HuH-7 (cell line): ENCODE measurements at regions not wholly inside any gene's neighbourhood (a gene's known extent, or its start where the extent isn't known, plus 50 kb on each side); places are given as distances from the start of the nearest gene placed in this dataset.

Experiments
- DNase-seq: peaks from one replicate; pipeline ENCODE4 v3.0.0; 2011; ENCODE audit warnings: low spot score

DNA sequence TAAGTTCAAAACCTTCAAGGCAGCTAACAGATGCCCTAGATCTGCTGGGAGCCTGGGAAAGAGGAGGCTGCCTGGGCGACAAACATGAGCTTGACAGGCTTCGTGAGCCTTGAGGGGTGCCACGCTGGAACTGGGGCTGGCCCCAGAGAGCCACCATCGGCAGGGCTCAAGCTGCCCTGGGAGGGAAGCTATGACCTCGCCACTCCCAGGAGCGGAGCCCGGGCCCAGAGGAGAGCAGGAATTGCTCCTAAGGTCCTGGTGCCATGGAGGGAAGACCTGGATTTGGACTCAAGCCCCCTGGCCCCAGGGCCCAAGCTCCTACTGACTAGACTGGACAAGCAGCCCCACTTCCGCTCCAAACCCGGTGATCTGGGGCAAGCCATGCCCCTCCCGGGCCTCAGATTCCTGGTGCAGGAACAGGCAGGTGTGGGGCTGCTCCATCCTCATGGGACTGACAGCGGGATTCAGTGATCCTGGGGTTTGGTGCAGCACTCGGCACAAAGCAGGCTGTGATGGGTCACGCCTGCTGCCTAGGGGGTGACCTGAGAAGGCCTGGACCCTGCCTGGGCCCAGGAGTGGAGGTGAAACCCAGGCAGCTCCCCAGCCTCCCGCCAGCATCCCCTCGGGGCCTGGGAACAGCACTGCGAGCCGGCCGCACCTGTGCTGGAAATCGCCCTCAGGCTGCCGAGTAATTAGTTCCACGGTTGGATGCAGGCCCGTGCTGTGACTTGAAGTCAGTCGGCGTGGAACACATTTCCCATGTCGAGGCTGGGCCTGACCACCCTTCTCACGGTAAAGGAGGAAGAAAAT is 246.9 kb downstream of the NDUFA10 start:
- DNase-seq: no peak

DNA sequence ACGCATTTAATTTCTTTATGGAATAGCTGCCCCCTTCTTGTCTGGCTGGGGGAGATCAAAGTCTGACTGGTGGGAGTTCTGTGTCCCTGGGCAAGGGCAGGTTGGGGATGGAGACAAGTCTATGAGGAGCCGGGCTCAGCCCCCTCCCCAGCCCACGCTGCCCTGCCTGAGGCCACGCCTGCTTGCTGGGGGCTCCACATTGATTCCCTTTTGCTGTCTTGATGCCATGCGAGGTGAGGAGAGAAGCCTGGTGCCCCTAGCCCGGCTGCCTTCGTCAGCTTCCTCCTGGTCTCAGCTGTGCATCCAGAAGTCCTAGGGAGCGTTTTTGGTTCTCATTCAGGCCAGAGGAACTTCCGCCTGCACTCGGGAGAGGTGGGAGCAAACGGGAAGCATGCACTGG is 247.9 kb downstream of the NDUFA10 start:
- DNase-seq: no peak

DNA sequence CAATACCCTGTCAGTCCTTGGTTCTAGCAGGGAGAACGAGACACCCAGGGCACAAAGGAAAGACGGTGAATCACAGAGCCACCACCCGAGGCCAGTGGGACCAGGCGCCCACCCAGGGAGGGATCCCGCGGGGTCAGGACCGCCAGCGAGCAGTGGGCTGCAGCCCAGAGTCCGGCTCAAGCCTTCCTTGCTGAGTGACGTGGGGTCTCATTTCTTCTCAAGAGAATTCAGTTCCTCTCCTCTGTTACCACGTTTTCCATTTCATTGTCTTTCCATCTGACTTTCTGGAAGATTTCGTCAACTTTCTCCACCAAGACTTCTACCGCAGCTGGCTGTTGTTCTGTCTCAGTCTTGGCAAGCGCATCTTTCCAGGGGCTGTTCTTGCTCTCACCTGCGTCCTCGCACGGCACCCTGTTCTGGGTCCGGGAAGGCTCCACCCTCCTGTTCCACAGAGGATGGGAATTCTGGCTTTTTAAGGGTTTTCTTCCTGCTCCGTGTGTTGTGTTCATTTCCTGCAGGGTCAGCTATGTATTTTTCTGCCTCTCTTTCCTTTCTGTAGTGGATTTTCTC is 248.6 kb downstream of the NDUFA10 start:
- no peak for DNase-seq

DNA sequence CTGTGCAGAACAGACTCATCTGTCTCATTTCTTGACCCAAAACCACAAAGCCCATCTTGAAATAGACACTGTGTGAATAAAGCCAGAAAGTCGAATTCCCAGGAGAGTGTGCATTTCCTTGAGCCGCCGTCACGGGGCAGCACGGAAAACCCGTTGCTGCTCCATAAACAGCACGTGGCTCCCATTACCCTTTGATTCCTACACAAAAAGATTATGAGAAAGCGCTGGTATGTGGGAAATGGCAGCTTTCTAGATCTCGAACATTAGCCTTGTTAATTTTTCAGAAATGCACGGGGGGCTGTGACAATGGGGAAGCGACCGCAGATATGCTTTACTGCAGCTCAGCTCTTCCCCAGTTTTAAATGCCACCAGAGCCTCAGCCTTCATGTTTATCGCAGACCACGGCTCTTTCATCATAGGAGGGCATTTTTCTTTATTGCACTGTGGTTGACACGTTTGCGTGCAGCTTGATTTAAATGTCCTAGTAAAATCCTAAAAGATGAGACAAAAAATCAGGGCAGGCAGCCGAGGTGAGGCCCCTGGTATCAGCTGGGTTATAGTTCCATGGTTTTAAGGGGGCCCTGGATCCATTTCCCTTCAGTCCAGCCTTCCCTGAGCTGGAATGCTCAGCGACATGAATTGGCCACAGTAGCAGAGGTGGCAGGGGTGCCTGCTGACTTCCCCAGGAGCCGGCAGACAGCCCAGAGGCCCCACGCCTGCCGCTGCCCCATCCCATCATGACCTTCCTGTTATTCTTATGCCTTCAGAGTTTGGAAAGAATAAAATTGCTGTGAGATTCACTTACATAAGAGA is 249.3 kb downstream of the NDUFA10 start:
- no peak for DNase-seq

DNA sequence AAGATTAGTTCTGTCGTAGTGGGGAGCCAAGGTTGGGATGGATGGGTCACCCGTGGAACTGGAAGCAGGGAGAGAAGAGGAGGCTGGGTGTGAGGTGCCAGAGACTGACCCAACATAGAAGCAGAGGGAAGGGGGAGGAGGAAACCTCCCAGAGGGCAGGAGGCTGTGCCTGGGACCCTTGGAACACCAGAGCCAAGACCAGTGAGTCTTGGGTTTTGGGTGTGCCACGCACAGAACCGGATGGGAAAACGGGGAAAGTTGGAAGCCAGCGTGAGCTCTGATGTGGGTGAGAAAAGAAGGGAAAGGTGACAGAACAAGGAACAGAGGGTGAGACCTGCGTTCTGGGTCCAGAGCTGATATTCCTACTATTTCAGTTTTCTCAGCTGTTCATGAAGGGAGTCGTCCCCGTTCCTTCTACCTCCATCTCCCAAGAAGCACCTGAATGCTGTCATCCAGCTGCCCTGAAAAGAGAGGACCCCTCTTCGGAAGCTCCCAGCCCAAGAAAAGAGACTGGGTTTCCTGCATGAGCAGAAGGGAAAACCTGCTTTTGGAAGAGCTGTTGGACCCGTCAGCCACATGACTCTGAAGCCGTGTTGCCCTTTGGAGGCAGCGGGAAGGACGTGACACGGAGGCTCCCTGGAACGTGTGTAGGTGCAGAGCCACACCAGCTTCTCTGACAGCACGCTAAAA is 250.1 kb downstream of the NDUFA10 start:
- no peak for DNase-seq

DNA sequence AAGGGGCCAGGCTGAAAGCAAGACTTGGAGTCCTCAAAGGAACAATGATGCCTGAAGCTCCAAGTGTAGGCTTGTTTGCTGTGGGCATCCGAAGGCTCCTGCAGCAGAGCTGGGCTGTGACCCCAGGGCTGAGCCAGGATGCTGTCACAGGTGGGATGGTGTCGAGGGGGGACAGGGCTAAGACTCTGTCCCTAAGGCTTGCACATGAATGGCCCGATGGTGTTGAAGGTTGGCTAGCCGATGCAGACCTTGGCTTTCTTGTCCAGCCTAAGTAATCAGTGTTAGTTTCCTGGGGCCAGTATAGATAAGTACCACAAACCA is 251.0 kb downstream of the NDUFA10 start:
- DNase-seq: no peak

DNA sequence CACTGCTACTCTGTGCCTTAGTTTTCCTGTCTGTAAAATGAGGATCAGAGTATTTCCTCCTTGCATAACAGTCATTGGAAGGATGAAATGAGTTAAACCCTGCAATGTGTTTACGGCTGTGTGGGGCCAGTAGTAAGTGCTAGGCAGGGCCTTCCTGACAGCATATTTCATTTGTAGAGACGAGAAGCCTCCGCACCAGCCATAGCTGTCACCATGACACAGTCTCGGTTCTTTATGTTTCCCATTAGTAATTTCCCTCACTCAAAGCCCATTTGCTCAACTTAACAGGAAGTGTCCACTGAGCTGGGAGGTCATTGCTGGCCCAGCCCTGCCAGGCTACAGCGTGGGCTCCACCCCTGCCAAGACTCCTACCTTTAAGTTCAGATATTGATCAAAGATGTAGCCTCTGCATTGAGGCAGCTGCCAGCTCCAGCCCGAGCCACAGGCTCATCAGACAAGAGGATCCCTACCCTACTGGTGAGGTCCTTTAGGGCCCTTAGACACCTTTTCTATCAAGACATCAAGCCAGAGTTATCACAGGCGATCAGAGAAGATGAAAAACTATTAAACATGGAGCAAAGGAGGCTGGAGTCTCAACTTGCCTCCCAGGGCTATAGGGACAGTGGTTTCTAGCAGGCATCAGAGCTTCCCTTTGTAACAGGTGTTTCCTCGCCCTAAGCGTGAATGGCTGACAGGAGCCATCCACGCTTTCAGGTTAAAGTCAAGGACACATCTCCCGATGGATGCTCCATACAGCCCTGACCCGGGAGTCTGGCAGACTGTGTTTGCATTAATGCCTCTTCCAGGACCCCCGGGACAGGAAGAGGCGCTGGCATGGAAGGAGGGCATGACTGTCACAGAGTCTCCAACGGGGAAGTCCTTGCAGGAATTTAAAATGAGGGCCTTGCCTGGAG is 251.7 kb downstream of the NDUFA10 start:
- no peak for DNase-seq

DNA sequence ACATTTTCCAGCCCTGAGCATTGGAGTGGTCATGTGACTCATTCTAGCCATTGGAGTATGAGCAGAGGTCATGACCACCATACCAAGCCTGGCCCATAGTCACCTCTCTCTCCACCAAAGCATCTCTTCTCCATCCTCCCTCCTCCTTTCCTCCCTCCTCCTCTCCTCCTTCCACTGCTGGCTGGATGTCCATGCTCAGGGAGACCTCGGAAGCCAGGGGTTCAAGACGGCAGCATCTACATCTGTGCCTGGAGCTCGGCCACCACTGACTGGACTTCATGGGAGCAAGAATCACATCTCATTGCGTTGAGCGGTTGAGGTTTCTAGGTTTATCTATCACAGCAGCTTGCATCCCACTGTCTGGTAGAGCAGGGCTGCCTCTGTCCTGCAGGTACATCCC is 252.4 kb downstream of the NDUFA10 start:
- DNase-seq: no peak

DNA sequence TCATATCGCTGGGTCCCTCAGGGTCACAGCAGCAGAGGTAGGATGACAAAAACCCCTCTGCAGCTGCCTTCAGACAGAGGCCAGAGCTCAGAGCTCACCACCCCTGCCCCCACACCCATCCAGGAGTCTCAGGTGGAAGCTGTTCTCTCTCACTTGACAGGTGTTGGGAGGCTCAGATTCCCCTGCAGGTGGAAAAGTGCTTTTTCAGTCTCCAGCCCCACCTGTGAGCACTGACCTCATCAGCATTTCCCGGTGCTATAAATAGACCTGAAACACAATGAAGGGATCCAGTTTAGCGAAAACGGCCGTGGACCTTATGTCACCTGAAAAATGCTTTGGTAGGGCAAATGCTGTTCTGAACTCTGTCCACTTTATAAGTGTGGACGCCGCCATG is 254.9 kb downstream of the NDUFA10 start:
- DNase-seq: no peak

DNA sequence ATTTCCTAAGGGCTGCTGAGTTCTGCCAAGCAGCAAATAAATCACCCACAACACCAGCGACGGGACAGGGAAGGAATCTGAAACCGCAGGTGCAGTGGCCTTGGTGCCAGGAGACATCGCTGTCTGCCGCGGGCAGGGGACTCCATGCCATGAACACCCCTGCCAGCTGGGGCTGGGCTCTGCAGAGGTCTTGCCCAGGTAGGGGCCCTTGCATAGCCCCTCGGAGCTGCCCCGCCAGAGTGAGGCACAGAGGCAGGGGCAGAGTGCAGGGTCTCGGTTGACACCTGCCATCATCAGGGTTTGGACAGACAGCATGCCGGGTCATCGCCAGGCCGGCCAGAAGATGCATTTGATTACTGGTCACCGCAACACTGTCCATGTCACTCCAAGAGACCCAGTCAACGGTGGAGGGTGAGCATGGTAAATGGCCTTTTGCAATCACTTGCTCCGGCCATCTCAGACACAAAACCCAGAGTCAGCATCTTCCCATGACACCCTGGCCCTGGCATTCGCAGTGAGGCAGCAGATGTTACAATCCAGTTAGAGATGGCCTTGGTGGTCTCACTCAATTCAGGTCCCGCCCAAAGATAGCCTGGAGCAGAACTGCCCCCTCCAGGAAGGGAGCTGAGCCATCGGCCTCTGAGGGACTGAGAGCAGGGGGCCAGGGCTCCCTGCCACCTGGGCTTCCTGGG is 255.4 kb downstream of the NDUFA10 start:
- no peak for DNase-seq

DNA sequence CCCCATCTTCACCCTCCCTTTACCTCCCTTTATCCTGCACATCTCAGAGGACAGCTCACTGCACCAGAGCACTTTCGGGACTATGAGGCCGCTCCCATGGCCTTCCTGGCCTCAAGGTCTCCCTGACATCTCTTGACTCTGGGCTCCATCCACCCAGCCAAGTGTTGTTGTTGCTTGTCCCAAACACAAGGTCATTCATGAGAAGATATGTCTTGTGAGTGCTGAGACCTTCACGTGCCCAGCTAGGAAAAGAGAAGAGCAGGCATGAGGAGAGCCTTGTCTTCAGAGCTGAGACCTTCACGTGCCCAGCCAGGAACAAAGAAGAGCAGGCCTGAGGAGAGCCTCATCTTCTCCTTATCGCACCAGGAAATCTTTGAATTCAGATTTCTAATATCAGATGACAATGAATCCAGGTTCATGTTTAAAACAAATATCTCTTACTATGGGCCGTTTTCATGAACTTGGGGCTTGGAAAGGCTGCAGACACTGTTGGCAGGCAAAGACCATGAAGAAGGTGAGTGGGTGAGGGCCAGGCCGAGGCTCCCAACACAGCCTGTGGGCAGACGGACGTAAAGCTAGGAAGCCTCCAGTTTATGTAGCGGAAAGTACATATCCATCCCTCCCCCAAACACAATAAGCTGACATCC is 256.1 kb downstream of the NDUFA10 start:
- no peak for DNase-seq

DNA sequence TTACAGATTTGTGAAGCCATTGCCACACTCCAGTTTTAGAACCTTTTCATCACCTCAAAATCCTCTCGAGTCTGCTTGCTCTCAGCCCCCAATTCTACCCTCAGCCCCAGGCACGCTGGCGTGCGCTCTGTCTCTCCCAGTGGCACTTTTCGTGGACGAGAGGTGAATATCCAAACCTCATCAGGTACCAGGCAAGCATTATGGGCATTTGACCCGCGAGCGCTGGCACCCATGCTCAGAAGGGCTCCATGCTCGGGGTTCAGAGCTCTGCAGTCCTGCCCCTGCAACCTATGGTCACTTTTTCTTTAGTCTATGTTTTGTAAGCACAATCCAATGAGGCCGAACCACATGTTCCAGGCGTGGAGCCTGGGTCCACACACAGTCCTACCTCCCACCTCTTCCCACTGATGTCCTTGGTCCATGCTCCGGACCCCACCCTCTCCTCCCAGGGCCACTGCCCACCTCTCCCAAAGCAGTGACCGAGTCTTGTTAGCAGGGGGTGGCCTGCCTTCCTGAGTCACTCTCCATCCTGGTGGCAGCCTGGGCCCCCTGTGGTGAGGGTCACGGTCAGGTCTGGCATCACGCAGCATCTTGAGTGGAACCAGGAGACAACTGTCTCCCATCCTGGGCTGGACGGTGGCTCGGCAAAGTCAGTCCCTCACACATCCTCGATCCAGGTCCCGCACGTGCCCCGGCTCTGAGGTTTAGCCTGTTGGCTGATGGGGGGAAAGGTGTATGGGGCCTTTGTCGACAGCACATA is 256.9 kb downstream of the NDUFA10 start:
- DNase-seq: no peak

DNA sequence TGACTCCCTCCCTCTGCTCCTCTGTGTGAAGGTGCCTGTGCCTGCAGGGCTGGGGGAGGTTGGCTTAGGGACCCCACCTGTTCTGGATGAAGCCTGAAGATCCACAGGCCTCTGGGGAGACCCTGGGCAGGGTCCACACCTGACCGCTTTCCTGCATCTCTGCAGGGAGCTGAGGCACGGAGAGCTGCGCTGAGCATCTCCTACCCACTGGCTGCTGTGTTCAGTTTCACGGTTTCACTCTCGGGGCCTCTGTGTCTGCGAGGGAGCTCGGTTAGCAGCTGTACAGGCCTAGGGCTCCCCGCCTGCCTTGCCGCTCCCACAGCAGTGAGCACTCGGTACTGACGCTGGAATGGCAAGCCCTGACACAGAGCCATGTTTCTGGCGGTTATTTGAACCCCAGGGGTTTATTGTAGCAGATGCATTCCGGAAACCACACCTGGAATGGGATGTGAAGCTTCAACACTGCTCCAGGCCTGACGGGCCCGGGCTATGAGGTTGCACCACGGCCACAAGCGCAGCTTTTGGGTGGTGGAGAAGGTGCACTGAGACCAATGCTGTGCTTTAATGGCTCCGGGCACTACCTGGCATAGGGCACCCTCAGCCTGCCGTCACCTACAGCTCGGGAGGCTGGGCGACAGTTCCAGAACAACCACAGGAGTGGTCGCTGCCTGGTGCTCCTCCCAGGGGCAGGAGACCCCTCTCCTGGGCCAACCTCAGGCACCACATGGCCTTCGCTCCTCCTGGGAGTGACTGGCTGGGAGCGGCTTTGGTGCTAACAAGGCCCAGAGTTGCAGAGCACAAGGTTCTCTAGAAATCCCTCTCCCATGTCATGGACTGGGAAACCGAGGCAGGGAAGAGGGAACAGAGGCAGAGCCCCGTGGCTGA is 257.9 kb downstream of the NDUFA10 start:
- DNase-seq: no peak

DNA sequence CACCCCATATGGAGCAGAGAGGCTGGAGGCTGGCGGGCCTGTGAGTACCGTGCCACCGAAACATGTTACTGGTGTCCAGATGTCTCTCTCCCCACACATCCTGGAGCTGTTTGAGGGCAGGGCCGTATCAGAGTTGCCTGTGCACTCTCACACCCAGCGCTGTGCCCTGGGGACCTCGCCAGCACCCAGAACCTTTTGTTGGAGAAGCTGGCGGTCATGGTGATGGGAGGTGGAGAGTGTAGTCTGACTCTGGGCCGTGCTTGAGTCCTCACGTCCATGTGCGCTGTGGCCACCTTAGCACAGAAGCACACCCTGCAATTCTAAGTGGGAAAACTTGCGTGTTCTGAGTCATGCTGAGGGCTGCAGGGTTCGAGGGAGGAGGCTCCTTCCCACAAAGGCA is 259.2 kb downstream of the NDUFA10 start:
- DNase-seq: no peak

DNA sequence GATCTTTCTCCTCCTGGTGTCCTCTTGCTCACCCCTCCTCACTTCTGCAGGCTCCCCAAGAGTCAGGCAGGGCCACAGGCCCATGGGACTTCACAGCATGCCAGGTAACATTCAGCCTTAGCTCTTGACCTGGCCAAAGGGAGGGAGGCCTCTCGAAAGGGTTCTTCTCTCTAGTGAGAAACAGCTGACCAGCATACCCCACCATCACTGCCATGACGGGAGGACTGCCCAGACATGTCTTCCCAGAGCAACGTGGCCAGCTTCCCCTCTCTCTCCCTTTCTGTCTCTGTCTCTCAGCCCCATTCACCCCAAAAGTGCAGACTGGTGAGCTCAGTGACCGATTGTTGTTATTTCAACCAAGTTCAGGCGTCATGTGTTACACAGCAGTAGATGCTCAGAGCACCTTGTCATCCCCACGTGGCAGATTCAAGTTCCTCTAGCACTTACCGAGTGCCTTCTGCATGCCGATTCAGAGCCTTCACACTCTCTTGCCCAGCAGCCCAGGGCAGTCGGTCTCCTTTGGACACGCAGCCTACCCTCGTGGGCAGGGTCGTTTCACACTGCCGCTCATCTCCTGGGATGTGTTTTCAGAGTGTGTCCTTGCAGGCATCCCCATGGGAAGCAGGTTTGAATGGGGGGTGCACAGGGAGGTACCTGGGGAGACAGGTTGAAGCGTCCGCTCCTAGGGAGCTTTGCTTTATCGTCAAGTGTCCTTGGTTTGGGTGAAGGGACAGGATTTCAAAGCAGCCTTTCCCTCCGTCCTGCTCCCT is 259.9 kb downstream of the NDUFA10 start:
- DNase-seq: no peak

DNA sequence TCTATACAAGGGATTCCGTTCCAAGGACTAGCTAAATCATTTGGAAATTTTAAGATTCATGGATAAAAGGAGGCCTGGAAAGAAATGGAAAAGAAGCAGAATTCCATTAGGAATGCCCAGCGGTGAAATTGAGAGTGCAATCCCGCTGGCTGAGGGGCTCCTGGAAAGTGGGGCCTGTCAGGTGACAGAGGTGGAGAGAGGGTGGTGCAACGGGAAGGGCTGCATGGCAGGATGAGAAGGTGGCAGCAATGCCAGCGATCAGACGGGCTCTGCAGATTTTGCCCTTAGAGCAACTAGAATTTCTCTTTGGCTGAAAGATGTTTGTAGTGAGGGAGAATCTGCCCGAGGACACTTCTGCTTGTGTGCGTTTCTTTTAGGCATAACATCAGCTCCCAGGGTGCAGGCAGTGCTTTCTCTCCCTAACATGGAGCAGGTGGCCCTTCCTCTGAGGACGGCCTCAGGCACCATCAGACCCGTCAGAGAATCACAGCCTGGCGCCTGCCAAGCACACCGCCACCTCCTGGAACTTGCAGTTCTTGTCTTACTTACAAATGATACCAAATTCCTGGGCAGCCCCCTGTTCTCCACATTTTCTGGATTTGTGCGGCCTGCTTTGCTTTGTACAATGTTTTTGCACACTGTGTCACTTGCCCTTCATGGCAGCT is 261.6 kb downstream of the NDUFA10 start:
- no peak for DNase-seq

DNA sequence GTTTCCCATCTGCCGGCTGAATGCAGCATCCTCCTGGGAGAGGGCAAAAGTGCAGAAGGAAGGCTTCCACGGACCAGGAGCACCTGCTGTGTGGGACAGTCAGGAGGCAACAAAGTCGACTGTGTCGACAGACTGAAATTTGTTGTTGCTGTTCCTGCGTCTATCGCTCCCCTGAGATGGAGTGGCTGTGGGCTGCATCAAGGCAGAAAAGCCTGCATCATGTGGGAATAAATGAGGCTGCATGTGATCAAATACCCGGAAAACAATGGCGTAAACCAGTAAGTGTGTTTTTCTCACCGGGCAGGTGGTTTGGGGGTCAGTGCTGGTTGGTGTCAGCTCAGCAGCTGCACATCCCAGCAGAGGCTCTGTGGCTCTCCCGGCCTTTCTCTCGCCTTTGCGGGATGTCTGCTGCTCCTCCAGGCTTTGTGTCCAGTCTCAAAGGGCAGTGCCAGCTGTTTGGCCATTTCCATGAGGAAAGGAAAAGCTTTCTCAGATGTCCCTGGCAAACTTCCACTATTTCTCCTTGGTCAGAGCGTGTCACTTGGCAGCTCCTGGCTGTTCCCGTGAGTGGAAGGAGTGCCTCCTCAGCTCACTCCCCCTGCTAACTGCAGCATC is 262.4 kb downstream of the NDUFA10 start:
- no peak for DNase-seq
